HG03175 (cell line): ENCODE measurements at regions not wholly inside any gene's neighbourhood (a gene's known extent, or its start where the extent isn't known, plus 50 kb on each side); places are given as distances from the start of the nearest gene placed in this dataset.

Experiments
- ATAC-seq: cut with Tn5 transposase; IDR thresholded peaks from one replicate; pipeline ENCODE4 v1.9.1; 2021; ENCODE audit warnings: mild to moderate bottlenecking, moderate library complexity; ENCODE audit not compliant: unreplicated experiment

DNA sequence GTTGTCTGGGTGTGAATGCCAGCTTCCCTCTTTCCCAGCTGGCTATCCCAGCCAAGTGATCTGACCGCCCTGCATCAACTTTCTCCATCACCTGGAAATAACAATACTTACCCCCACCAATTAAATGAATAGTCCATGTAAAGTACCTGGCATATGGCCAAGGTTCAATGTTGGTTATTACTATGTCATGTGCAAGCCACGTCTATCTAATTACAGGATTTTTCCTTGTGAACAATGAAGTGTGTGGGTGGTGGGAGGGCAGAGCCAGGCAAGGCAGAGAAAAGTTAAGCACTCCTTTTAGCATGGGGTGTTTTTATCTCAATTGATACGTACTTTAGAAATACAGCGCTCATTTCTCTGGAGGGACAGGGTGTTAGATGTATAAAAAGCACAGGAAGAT lies 121.1 kb downstream of the NHLRC3 start:
- ATAC-seq = no peak

DNA sequence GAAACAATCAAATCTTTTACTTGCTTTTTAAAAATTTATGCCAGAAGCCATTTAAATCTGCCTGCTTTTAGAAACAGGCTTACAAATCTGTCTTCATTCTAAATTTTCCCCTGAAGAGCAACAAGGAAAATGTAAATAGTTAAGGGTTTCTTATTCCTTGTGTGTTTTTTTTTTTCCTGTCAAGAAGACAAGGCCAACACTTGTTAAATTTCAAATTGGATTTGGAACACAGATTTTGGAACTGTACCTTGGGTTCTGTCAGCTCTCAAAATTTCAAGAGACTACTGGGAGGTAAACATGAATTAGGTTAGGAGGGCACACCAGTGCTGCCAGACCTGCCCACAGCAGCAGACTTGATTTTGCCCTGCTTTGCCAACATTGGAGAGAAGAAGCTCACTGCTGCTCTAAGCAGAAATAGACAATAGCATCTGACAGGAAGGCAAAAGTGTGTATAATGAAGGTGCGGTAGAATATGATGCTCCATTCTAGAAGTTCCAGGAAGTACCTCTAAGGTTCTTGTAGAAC lies 121.7 kb downstream of the NHLRC3 start:
- ATAC-seq = no peak

DNA sequence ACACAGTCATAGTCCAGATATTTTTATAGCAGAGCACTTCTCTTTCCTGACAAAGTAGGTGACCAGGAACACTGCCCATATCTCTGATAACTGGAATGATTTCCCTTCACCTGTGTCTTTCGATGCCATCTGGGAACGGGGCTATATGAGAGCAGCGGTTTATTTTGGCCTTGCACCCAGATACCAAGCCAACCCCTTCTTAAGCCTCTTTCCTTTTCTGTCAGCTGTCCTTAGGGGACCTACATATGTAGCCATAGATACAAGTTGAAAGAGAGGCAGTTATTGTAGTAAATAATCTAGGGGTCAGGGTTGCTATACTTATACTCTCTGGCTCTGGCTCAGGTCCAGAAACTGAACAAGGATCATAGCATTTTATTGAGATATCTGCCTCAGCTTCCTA lies 128.8 kb downstream of the NHLRC3 start:
- no peak for ATAC-seq

DNA sequence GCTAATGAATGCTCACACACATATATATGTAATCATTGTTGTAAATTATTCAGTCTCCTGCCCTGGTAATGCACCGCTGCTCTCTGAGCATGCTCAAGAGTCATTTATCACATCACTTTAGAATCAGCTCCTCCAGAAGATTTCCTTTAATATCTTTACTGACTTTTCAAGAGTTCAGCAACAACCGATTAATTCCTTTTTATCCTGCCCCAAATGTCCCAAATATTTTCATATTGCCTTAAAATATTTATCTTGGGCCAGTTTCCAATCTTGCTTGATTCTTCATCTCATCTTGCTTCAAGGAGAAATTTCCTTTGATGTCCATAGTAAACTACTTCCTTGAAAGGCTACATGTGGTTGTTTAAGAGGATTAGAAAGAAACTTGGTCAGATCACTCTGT lies 132.5 kb downstream of the NHLRC3 start:
- no peak for ATAC-seq

DNA sequence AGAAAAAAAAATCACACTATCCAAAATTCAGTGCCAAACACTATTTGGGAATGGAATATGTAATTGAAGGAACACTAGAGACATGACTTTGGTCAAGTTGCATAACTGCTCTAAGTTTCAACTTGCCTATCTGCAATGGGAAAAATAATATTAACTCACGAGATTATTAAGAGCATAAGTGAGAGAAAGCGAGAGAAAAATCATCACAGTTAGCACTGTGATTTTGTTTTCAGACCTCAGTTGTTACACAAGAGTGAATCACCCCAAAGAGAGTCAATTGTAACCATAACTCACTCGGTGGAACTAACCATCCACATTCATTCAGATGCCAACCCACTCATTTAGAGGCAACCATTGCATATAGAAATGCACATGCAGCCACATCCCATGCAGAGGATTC lies 147.1 kb downstream of the NHLRC3 start:
- ATAC-seq = no peak

DNA sequence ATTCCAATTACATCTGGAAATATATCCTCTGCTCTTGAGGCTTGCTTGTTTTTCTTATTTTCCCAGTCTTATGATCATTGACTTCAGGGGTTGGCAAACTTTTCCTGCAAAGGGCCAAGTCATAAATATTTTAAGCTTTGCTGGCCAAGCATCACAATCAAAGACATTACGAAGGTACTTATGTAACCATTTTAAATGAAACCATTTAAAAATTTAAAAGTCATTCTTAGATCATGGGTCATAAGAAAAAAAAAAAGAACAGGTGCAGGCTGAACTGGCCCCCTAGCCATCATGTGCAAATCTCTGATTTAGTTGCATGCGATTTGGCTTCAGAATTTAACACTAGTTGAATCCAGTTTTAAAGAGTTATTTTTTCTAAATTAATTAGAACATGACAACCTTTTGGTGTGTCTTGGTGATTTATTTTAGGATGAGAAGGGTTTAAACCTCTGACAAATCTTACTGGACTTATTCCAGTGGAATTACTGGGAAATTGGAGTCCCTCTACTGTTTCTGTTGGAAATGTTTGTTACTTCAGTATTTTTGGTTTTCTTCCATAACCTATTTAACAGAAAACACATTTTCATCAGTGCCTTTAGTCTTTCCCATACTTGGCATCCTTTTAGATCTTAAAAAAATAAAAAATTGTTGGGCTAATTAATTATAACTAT lies 148.1 kb downstream of the NHLRC3 start:
- no peak for ATAC-seq

DNA sequence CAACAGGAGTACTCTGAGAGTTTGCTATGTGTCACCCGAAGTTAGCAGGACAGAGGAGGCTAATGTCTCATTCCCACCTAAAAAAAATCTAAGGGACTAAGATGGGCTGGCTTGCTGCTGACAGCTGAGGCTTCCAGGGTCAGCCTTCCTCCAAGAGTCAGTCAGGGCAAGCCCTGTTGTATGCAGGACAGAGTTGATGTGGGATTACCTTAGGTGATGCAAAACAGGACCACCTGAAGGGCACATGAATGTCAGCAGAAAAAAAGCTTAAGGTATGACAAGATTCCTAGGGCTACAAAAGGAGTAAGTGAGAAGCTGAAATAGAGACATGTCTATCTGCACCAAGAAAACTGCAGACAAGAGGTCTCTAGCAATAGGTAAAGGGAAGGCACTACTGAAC lies 151.5 kb downstream of the NHLRC3 start:
- no peak for ATAC-seq

DNA sequence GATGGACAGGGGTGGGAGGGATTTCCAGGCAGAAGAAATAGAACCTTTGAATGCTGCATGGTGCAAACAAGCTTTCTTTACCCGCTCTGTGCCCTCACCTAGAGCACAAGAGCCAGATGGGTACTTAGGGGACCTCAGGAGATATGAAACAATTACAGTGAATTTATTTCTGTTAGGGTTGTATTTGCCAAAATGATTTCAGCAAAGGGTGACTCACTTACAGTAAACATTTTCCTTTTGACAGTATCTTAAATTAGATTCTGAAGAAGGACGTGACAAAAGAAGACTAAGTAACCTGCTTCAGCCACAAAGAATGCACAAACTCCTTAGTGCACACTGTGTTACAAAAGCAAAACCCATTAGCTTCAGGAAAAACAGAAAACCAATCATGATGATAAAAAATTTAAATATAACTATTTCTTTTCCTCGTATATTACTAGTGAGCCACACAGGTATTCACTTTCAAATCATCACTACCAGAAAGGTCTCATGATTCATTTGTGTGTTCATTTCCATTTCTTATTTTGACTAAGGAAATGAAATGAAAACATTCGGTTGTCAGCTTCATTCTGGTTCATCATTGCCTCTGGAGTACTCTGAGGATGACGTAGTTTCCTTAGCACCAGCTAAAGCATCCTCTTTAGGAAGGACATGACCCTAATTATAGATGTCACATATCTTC lies 158.8 kb downstream of the NHLRC3 start:
- ATAC-seq = no peak

DNA sequence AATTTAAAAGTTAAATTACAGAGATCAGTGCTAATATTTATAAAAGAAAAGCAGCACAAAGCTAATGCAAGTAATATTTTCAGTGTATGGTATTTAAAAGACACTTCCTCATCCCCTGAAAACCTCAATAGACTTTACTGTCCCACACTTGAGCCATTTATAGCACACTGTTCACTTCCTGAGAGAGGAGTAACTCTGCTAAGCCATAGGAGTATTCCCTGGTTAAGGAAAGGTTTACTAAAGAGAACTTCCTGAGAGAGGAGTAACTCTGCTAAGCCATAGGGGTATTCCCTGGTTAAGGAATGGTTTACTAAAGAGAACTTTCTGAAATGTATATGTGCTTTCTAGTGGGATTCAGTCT lies 159.4 kb downstream of the NHLRC3 start:
- ATAC-seq = no peak

DNA sequence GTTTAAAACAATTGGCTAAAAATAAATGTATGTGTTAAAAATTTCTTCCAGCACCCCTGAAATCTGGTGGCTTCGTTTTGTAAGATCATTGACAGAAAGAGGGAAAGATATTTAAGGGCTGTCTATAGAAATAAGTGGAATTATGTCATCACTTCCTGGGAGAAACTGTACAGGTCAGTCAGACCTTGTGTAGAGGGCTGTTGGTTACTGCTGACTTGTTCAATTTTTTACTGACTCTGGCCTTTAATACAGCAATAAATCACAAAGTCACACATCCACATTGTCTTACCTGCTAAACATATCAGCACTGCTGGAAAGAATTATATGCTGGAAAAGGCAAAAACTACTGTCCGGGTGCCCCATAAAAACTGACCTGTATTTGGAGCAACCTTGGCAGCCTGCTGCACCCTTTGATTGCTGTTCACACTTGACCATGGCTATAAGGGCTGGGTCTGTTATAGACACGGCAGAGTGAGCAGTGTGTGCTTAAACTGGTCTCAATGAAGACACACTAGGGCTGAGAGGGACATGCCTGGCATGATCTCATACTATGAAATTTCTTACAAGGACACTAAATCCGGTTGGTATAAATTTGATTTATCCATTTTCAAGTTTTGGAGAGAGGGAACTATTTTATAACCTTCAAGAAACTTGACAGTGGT lies 162.1 kb downstream of the NHLRC3 start:
- no peak for ATAC-seq

DNA sequence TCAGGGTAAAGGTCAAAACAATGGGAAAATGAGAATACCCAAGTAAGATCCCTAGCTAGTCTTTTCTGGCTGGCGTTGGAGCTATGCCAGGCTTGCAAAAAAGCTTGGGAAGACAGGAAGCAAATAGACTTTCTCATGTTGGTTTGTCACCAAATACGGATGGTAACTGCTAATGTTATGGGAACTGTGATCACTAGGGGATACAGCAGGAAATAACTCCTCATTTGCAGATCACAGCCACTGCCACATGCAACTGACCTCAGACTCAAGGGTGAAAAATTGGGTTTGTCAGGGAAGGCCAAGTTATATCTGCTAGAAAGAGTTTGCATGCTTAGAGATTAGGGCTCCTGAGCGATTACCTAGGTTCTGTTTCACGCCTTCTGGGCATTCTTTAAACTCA lies 162.9 kb downstream of the NHLRC3 start:
- ATAC-seq = no peak

DNA sequence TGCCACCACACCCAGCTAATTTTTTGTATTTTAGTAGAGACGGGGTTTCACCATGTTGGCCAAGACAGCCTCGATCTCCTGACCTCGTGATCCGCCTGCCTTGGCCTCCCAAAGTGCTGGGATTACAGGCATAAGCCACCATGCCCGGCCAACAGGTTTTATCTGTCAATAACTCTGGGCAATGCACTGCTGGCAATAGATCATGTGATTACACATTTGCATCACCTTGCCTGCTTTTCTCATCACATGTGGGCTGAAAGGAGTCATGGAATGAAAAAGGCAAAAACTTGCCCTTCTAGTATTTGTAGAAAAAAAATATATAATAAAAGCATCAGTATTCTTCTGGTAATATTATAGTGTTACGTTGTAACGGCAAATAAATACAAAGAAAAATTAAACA lies 164.5 kb downstream of the NHLRC3 start:
- no peak for ATAC-seq

DNA sequence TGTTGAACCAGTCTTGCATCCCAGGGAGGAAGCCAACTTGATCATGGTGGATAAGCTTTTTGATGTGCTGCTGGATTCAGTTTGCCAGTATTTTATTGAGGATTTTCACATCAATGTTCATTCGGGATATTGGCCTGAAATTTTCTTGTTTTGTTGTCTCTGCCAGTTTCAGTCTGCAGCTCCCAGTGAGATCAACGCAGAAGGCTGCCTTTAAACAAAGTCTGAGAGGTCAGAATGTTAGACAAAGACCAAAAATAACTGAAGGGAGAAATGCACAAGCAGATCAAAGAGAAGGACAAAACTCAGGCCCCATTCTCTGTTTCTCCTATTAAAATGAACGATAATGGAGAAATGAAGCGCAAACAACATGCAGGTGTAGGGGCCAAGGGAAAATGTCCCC lies 170.4 kb downstream of the NHLRC3 start:
- no peak for ATAC-seq

DNA sequence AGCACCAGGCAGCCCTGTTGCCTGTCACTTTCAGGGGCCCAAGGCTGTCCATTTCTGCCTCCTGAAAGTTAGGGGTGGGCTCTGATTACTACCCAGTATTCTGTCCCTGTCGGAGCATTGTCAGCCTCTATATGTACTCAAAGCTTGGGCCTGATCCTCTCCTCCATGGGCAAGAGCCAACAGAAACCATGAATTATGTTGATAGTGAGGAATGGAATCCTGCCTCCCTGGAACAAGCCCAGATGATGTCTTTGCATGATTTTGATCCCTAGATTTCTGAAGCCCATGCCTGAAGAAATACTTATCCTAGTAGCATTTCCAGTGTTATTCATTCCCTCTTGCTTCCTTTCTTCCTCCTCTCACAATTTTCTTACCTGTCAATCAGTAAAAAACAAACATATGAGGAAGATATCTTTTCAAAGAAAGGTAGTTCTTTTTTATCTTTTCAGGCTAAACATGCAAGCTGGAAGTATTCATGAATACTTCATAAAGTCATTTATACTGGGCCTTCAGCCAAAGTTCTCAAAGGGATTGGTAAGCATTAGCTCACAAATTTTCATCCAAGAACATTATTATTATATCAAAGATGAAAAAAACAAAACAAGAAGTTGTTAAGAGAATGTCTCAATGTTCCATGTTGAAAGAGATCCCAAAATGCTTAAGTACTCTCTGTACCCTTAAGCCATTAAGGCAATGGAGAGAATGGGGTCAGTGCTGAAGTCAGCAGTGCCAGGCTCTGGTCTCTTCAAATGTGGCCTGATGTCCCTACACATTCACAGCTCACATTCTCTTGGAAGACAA lies 171.7 kb downstream of the NHLRC3 start:
- ATAC-seq = no peak

DNA sequence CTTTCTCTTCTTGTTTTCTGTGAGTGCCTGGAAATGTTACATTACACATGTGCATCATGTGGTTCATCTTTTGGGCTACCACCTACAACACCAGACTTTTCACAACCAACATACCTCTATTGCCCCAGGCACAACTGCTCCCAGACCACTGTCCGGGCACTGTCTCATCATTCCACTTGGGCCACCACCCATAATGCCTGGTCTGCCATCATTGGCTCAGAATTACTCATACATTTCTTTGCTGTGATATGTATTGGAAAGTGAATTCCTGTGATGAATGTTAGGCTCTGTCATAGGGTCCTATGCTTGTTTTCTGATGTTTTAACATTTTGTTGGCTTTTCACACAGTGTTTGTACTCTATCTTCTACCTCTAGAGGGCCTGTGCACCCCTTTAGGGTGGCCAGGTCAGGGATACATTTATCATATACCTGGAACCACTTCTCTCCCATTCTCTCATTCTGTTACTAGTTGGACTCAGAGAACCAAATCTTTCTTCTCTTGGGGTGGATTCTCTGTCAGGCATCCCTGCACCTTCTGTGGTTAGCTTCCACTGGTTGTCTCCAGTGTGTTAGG lies 172.8 kb downstream of the NHLRC3 start:
- no peak for ATAC-seq

DNA sequence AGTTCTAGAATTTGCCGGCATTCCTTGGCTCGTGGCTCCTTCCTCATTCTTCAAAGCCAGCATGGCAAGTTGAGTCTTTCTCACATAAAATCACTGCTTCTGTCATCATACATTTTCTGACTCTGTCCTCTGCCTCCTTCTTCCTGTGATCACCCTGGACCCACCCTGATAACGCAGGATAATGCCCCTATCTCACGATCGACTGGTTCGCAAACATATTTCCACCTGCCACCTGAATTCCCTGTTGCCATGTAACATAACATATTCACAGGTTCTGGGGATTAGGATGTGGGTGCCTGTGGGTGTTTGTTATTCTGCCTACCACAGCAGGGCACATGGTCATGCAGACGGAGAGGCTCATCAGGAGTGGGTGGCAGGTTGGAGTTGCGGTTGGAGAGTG lies 177.7 kb downstream of the NHLRC3 start:
- ATAC-seq = no peak

DNA sequence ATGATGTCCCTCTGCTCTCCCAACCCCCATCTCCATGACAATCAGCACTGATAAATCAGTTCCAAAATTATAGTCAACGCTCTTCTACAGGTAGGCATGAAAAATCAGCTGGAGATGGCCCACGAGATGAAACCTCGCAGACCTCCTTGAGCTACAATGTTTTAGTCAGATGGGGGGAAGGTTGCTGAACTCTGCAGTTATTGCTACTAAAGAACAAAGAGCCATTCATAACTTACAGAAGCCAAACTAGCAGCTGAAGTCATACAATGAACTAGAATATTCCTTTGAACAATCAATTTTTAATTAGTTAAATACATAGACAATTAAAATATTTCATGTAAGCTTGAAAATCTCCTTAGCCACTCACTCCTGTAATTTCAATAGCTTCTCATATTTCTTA lies 179.2 kb downstream of the NHLRC3 start:
- no peak for ATAC-seq

DNA sequence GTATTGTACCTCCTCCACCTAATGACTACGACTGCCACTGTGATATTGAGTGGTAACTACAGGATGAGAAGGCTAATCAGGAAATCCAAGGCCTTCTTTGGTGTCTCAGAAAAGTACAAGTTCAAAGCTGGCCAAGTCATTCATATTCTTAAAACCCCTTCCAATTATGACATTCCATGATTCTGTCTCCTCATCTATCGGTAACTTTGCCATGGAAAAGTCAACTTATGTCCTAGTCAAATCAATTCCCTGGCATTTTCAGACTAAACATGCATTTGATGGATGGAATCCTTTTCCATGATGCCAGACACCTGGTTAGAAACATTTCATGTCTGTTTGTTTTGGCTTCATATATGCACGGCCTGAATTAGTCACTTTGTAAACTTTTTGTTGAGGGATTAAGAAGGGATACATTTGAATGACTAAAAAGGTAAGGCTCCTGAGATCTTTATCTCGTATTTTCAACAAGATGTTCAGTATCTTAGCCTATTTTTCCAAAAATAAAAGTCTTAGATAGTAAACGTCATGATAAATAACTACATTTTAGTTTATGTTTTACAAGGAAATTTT lies 186.5 kb downstream of the NHLRC3 start:
- ATAC-seq = no peak

DNA sequence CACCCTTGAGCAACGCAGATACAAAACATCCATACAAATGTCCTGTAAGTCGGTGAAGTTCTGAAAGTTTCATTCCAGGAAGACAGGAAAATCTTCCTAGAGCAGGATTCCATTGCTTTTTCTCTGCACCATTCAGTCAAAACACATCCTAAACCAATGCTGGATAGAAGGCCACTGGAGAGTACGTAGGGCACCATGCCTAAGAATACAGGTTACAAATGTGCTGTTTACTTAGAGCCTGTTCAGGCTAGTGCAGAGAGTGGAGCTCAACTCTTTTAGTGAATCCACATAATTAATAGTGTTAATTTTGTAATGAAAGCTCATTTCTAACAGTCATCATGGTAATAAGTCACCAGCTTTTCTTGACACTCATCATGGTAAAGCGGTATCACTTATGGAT lies 187.6 kb downstream of the NHLRC3 start:
- ATAC-seq = no peak

DNA sequence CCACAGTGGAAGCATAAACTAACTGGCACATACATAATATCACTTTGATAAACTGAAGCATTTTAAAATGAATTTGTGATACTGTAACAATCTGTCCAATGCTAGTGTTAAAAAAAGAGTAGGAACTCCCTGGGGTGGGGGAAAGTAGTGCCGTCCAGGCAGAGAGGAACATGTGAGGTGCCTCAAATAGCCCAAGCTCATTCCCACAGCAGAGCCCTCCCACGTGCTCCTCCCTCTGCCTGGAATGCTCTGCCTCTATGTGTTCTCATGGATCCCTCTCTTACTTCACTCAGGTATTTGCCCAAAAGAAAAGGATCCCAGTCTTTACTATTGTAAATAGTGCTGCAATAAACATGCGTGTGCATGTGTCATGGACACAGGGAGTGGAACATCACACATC lies 188.1 kb downstream of the NHLRC3 start:
- no peak for ATAC-seq
